ENCODE measurements at regions not wholly inside any gene's neighbourhood (a gene's known extent, or its start where the extent isn't known, plus 50 kb on each side); places are given as distances from the start of the nearest gene placed in this dataset.

DNA sequence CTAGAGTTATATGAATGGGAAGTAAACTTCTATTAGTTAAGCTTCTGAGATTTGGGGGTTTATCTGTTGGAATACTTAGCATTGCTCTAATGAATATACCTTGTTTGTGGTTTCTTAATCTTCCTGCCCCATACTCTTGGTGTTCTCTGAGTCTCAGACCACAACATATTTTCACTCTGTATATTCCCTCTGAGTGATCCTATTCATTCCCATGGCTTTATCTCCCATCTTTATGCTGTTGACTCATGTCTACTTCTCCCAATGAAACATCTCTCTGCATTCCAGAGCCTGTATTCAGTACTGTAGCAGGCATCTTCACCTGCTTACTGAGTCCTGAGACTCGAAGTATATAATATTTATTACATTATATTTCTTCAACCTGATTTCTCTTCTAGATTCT lies 283.7 kb upstream of the MAP3K7 start:
- intact Hi-C loops (cut with DNase I): no loop called here
- Histone ChIP-seq H3K4me3 (replicated peaks in 1 of 3) (no peak overlapping the region), H3K27me3 (no peaks in the 10 kb centered on the region), H3K36me3 (no peaks in the 10 kb centered on the region), H3K9me3 (no peaks in the 10 kb centered on the region), H3K27ac (no peak overlapping the region), H3K4me1 (no peaks in the 10 kb centered on the region)
- TF ChIP-seq POLR2A (IDR thresholded peaks at IDR 0.05): no peak
- TF ChIP-seq, protein P1, sequence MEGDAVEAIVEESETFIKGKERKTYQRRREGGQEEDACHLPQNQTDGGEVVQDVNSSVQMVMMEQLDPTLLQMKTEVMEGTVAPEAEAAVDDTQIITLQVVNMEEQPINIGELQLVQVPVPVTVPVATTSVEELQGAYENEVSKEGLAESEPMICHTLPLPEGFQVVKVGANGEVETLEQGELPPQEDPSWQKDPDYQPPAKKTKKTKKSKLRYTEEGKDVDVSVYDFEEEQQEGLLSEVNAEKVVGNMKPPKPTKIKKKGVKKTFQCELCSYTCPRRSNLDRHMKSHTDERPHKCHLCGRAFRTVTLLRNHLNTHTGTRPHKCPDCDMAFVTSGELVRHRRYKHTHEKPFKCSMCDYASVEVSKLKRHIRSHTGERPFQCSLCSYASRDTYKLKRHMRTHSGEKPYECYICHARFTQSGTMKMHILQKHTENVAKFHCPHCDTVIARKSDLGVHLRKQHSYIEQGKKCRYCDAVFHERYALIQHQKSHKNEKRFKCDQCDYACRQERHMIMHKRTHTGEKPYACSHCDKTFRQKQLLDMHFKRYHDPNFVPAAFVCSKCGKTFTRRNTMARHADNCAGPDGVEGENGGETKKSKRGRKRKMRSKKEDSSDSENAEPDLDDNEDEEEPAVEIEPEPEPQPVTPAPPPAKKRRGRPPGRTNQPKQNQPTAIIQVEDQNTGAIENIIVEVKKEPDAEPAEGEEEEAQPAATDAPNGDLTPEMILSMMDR (IDR thresholded peaks at IDR 0.05): no peak
- 79 to 82% methylated on average over 1 of the region's 1 CpG for WGBS, 2 donors
- no peak for DNase-seq

DNA sequence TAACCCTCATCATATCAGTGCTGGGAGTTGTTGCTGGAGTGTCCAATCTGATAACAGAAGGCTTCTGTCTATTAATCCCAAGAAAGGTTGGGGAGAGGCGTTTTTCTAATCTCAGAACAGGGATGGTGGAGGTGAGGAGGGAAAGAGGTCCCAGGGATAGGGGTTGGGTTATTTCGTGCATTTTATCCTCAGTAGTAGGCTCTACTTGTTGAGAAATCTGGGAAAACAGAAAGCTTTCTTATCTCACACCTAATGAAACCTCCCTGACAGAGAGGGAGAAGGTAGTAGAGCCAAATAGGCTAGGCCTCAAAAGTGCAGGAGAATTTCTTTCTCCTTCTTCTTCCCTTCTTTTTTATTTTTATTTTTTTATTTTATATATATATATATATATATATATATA lies 281.8 kb upstream of the MAP3K7 start:
- no peak overlapping the region for H3K27ac ChIP-seq
- intact Hi-C loops (cut with DNase I): no loop called here
- no peaks in the 10 kb centered on the region for H3K36me3 ChIP-seq
- DNase-seq: no peak
- TF ChIP-seq, protein P1 (IDR thresholded peaks at IDR 0.05): no peak
- TF ChIP-seq POLR2A (IDR thresholded peaks at IDR 0.05): no peak
- no peaks in the 10 kb centered on the region for H3K27me3 ChIP-seq
- H3K9me3 ChIP-seq: no peaks in the 10 kb centered on the region
- H3K4me3 ChIP-seq (replicated peaks in 1 of 3): no peak overlapping the region
- WGBS, 2 donors: 65 to 67% methylated on average over 2 of the region's 2 CpGs
- H3K4me1 ChIP-seq: no peaks in the 10 kb centered on the region

DNA sequence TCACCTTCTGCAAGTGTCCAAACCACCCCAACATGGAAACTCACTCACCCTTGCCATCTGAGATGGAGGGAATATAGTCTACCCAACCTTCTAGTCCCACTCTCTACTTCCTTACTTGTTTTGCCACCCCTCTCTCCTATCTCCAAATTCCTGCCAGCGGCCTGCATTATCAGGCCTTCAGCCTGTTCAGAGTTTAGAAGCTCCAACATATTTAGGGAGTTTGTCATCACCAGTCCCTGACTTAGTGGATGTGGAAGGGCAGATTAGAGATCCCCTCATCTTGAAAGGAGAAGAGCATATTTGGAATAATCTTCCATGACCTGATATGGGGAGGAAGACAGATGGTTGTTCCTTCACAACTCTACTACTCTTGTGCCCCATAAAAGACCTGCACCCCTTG lies 281.4 kb upstream of the MAP3K7 start:
- Histone ChIP-seq H3K27ac (no peak overlapping the region), H3K27me3 (no peaks in the 10 kb centered on the region), H3K9me3 (no peaks in the 10 kb centered on the region), H3K36me3 (no peaks in the 10 kb centered on the region), H3K4me3 (replicated peaks in 1 of 3) (no peak overlapping the region), H3K4me1 (no peaks in the 10 kb centered on the region)
- WGBS, 2 donors: 91 to 97% methylated on average over 1 of the region's 1 CpG
- intact Hi-C loops (cut with DNase I): no loop called here
- DNase-seq: no peak
- TF ChIP-seq POLR2A (IDR thresholded peaks at IDR 0.05): no peak
- TF ChIP-seq, protein P1 (IDR thresholded peaks at IDR 0.05): no peak

DNA sequence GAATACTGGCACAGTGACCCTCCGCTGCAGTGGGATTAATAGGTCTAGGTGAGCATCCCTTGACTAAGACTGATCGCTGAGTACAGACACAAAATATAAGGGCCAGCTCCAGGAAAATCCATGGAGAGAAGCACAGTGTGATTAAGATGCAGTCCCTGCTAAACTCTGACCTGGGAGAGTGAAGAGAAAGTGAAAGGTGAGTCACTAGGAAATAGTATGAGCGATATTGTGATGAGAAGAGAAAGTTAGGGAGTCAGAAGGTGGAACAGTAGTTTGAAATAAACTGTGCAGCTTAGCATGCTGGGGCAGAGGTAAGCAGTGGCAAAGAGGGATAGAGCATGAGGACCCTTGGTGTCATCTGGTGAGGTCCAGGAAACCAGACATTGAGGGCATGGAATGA lies 278.6 kb upstream of the MAP3K7 start:
- Histone ChIP-seq H3K36me3 (no peaks in the 10 kb centered on the region), H3K9me3 (no peaks in the 10 kb centered on the region), H3K4me1 (no peaks in the 10 kb centered on the region), H3K27me3 (no peaks in the 10 kb centered on the region), H3K4me3 (replicated peaks in 1 of 3) (no peak overlapping the region), H3K27ac (no peak overlapping the region)
- DNase-seq: no peak
- TF ChIP-seq, protein P1 (IDR thresholded peaks at IDR 0.05): no peak
- no peak for TF ChIP-seq POLR2A (IDR thresholded peaks at IDR 0.05)
- 87 to 88% methylated on average over 3 of the region's 3 CpGs for WGBS, 2 donors
- intact Hi-C loops (cut with DNase I): no loop called here

DNA sequence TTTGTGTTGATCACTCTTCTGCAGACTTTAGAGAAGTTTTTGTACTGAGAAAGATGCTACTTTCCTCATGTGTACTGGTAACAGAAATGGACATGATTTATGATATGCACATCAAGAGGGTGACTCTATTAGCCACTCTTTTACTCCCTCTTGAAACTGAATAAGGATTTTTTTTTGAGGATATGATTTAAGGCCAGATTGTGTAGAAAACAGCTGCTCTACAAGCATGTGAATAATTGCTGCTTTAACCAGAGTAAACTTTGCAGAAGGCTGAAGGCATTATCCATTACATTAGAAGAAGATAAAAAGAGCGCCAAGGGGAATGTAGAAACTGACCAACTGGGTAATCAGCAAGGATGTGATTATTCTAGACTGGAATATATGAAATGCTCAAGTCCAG lies 276.2 kb upstream of the MAP3K7 start:
- Histone ChIP-seq H3K27me3 (no peaks in the 10 kb centered on the region), H3K36me3 (no peaks in the 10 kb centered on the region), H3K4me1 (no peaks in the 10 kb centered on the region), H3K4me3 (replicated peaks in 1 of 3) (no peak overlapping the region), H3K27ac (no peak overlapping the region), H3K9me3 (no peaks in the 10 kb centered on the region)
- intact Hi-C loops (cut with DNase I): no loop called here
- 86 to 89% methylated on average over 1 of the region's 1 CpG for WGBS, 2 donors
- TF ChIP-seq POLR2A (IDR thresholded peaks at IDR 0.05): no peak
- TF ChIP-seq, protein P1 (IDR thresholded peaks at IDR 0.05): no peak
- DNase-seq: no peak

Data from thyroid gland (tissue), 4 donors.